ENCODE measurements at regions not wholly inside any gene's neighbourhood (a gene's known extent, or its start where the extent isn't known, plus 50 kb on each side); places are given as distances from the start of the nearest gene placed in this dataset.

GRCh38 chr3:182479419-182480336 is 313.6 kb upstream of the ATP11B start:
- Histone ChIP-seq H3K9ac (ENCODE audit: extremely low read depth, low read length, poor library complexity, severe bottlenecking) (no peak overlapping the region), H3K27me3 (ENCODE audit: control insufficient read depth, insufficient read depth, low read length, poor library complexity, severe bottlenecking) (no peaks in the 10 kb centered on the region), H3K9me3 (ENCODE audit: control insufficient read depth, low read length) (no peaks in the 10 kb centered on the region), H3K27ac (ENCODE audit: low read depth, low read length) (no peak overlapping the region), H3K4me1 (ENCODE audit: control insufficient read depth, insufficient read depth, low read length) (no peaks in the 10 kb centered on the region), H3K36me3 (ENCODE audit: control insufficient read depth, insufficient read depth, low read length) (no peaks in the 10 kb centered on the region), H3K4me3 (ENCODE audit: low read length) (no peak overlapping the region)
- H3K4me1 Mint-ChIP-seq = peaks cover 34% of the 10 kb centered on the region
- no peak overlapping the region for H3K4me3 Mint-ChIP-seq
- DNase-seq = no peak
- no peaks in the 10 kb centered on the region for H3K9me3 Mint-ChIP-seq
- no peaks in the 10 kb centered on the region for H3K36me3 Mint-ChIP-seq (ENCODE audit: low read depth)
- 91 to 95% methylated on average over 6 to 8 of the region's 8 CpGs for WGBS, 2 experiments (ENCODE audit: insufficient coverage in 1 of 2, insufficient read length in 1 of 2)
- no peak overlapping the region for H3K27ac Mint-ChIP-seq
- H3K27me3 Mint-ChIP-seq (ENCODE audit: insufficient read depth) = no peaks in the 10 kb centered on the region
- TF ChIP-seq, protein P1, sequence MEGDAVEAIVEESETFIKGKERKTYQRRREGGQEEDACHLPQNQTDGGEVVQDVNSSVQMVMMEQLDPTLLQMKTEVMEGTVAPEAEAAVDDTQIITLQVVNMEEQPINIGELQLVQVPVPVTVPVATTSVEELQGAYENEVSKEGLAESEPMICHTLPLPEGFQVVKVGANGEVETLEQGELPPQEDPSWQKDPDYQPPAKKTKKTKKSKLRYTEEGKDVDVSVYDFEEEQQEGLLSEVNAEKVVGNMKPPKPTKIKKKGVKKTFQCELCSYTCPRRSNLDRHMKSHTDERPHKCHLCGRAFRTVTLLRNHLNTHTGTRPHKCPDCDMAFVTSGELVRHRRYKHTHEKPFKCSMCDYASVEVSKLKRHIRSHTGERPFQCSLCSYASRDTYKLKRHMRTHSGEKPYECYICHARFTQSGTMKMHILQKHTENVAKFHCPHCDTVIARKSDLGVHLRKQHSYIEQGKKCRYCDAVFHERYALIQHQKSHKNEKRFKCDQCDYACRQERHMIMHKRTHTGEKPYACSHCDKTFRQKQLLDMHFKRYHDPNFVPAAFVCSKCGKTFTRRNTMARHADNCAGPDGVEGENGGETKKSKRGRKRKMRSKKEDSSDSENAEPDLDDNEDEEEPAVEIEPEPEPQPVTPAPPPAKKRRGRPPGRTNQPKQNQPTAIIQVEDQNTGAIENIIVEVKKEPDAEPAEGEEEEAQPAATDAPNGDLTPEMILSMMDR (conservative IDR thresholded peaks at IDR 0.05) = no peak

- no peaks in the 10 kb centered on the region for H3K27me3 ChIP-seq (ENCODE audit: control insufficient read depth, insufficient read depth, low read length, poor library complexity, severe bottlenecking)
- Mint-ChIP-seq H3K9me3 (no peaks in the 10 kb centered on the region), H3K27me3 (ENCODE audit: insufficient read depth) (no peaks in the 10 kb centered on the region), H3K4me1 (peaks cover 31% of the 10 kb centered on the region), H3K27ac (no peak overlapping the region), H3K4me3 (no peak overlapping the region), H3K36me3 (ENCODE audit: low read depth) (no peaks in the 10 kb centered on the region)
- H3K9ac ChIP-seq (ENCODE audit: extremely low read depth, low read length, poor library complexity, severe bottlenecking) = no peak overlapping the region
- DNase-seq = no peak
- WGBS, 2 experiments (ENCODE audit: insufficient coverage in 1 of 2, insufficient read length in 1 of 2) = 86 to 88% methylated on average over 5 of the region's 5 CpGs
- no peak overlapping the region for H3K4me3 ChIP-seq (ENCODE audit: low read length)
- no peak overlapping the region for H3K27ac ChIP-seq (ENCODE audit: low read depth, low read length)
- TF ChIP-seq, protein P1 (conservative IDR thresholded peaks at IDR 0.05) = no peak
- H3K4me1 ChIP-seq (ENCODE audit: control insufficient read depth, insufficient read depth, low read length) = no peaks in the 10 kb centered on the region
- H3K36me3 ChIP-seq (ENCODE audit: control insufficient read depth, insufficient read depth, low read length) = no peaks in the 10 kb centered on the region
- no peaks in the 10 kb centered on the region for H3K9me3 ChIP-seq (ENCODE audit: control insufficient read depth, low read length)
Measured at GRCh38 chr3:182482705-182483104, 310.6 kb upstream of the ATP11B start.

DNA sequence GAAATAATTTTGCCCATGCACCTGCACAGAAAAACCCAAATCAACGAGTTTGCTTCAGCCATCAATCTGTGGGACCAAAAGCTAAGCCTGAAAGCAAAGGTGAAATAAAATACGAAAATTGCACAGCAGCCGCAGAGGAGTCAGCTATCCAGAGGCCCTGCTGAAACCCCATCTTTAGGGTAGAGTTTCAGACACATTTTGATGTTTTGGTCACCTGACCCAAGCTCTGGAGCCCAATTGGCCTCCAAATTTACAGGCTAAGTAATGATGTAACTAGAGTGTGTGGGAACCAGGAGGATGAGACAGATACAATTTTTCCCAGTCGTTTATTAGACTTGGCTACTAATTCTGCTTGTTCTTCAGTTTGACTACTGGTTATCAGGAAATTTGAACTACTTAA is 308.6 kb upstream of the ATP11B start:
- H3K27ac Mint-ChIP-seq = no peak overlapping the region
- no peak overlapping the region for H3K4me3 ChIP-seq (ENCODE audit: low read length)
- no peak overlapping the region for H3K27ac ChIP-seq (ENCODE audit: low read depth, low read length)
- H3K4me1 Mint-ChIP-seq = peaks cover 24% of the 10 kb centered on the region
- no peaks in the 10 kb centered on the region for H3K36me3 ChIP-seq (ENCODE audit: control insufficient read depth, insufficient read depth, low read length)
- H3K27me3 ChIP-seq (ENCODE audit: control insufficient read depth, insufficient read depth, low read length, poor library complexity, severe bottlenecking) = no peaks in the 10 kb centered on the region
- H3K4me1 ChIP-seq (ENCODE audit: control insufficient read depth, insufficient read depth, low read length) = no peaks in the 10 kb centered on the region
- TF ChIP-seq, protein P1 (conservative IDR thresholded peaks at IDR 0.05) = no peak
- H3K36me3 Mint-ChIP-seq (ENCODE audit: low read depth) = no peaks in the 10 kb centered on the region
- H3K9ac ChIP-seq (ENCODE audit: extremely low read depth, low read length, poor library complexity, severe bottlenecking) = no peak overlapping the region
- no peak for DNase-seq
- no peaks in the 10 kb centered on the region for H3K27me3 Mint-ChIP-seq (ENCODE audit: insufficient read depth)
- no peaks in the 10 kb centered on the region for H3K9me3 ChIP-seq (ENCODE audit: control insufficient read depth, low read length)
- no peak overlapping the region for H3K4me3 Mint-ChIP-seq
- 93 to 98% methylated on average over 4 of the region's 4 CpGs for WGBS, 2 experiments (ENCODE audit: insufficient coverage in 1 of 2, insufficient read length in 1 of 2)
- no peaks in the 10 kb centered on the region for H3K9me3 Mint-ChIP-seq
